BJ (cell line): ENCODE measurements at regions not wholly inside any gene's neighbourhood (a gene's known extent, or its start where the extent isn't known, plus 50 kb on each side); places are given as distances from the start of the nearest gene placed in this dataset.

Experiments
- CTCF ChIA-PET: fragments of 350-600 bp; formaldehyde crosslinking; extraction: SDS; loops from one replicate; lab custom pipeline; 2021; ENCODE audit warnings: antibody characterized with exemption, inconsistent platforms; lab: Yijun Ruan, JAX
- POLR2A ChIA-PET: fragments of 300-600 bp; sonication (Branson Sonifier 250); formaldehyde crosslinking; extraction: SDS; loops from one replicate; lab custom pipeline; 2021; ENCODE audit warnings: antibody characterized with exemption; lab: Charles Lee
- DNase-seq: peaks from one replicate; pipeline ENCODE4 v3.0.0-alpha.2; 2011; ENCODE audit warnings: low read depth
- H3K27me3 ChIP-seq: 2 replicates; pipeline ENCODE4 v1.6.0; 2011; ENCODE audit warnings: low read length; ENCODE audit not compliant: control insufficient read depth, insufficient read depth
- H3K36me3 ChIP-seq: 2 replicates; pipeline ENCODE4 v1.5.1; 2011; ENCODE audit warnings: low read length; ENCODE audit not compliant: control insufficient read depth, insufficient read depth
- H3K4me3 ChIP-seq: 2 replicates; pipeline ENCODE4 v1.5.1; 2011; ENCODE audit warnings: low read depth, mild to moderate bottlenecking, control low read depth, low read length
- CTCF ChIP-seq: IDR thresholded peaks from 2 replicates; pipeline ENCODE4 v1.5.1; 2011; ENCODE audit warnings: low read depth, mild to moderate bottlenecking, control low read depth, inconsistent platforms, low read length, moderate library complexity; ENCODE audit not compliant: insufficient read depth

- ChIA-PET CTCF (no interaction called here), POLR2A (no interaction called here)
- no peak for TF ChIP-seq CTCF
- Histone ChIP-seq H3K4me3 (no peak overlapping the region), H3K36me3 (no peaks in the 10 kb centered on the region), H3K27me3 (no peaks in the 10 kb centered on the region)
- DNase-seq, result no peak
Observed at GRCh38 chr7:79734181-79734580, 280.7 kb upstream of the MAGI2 start.

- ChIA-PET CTCF (no interaction called here), POLR2A (no interaction called here)
- no peak for TF ChIP-seq CTCF
- no peak for DNase-seq
- Histone ChIP-seq H3K36me3 (no peaks in the 10 kb centered on the region), H3K27me3 (no peaks in the 10 kb centered on the region), H3K4me3 (no peak overlapping the region)
Observed at GRCh38 chr7:79732535-79732934, 279.1 kb upstream of the MAGI2 start.

GRCh38 chr7:79730971-79731370 is 277.5 kb upstream of the MAGI2 start:
- ChIA-PET CTCF (no interaction called here), POLR2A (no interaction called here)
- Histone ChIP-seq H3K4me3 (no peak overlapping the region), H3K36me3 (no peaks in the 10 kb centered on the region), H3K27me3 (no peaks in the 10 kb centered on the region)
- no peak for TF ChIP-seq CTCF
- no peak for DNase-seq

GRCh38 chr7:79723833-79724618 is 270.6 kb upstream of the MAGI2 start:
- H3K27me3 ChIP-seq, result no peaks in the 10 kb centered on the region
- TF ChIP-seq CTCF, result no peak
- POLR2A ChIA-PET, result no interaction called here
- H3K4me3 ChIP-seq, result no peak overlapping the region
- DNase-seq, result no peak
- CTCF ChIA-PET, result interaction anchor here (0.9 kb wide), 1 partner anchor 295 kb away, joined by 3 read pairs; no protein-coding TSS in a partner anchor
- no peaks in the 10 kb centered on the region for H3K36me3 ChIP-seq

- Histone ChIP-seq H3K36me3 (no peaks in the 10 kb centered on the region), H3K27me3 (no peaks in the 10 kb centered on the region), H3K4me3 (no peak overlapping the region)
- POLR2A ChIA-PET, result no interaction called here
- TF ChIP-seq CTCF, result no peak
- CTCF ChIA-PET, result interaction anchor here (1.1 kb wide), 1 partner anchor 16 kb away, joined by 3 read pairs; no protein-coding TSS in a partner anchor
- no peak for DNase-seq
Observed at GRCh38 chr7:79722217-79722616, 268.8 kb upstream of the MAGI2 start.
